HG02763 (cell line): ENCODE measurements at regions not wholly inside any gene's neighbourhood (a gene's known extent, or its start where the extent isn't known, plus 50 kb on each side); places are given as distances from the start of the nearest gene placed in this dataset.
"Not testable (repeated sequence)": the region's sequence is repeated elsewhere in the genome, so short reads cannot be mapped to it uniquely, and the experiment has no call there.

Experiments used
- ATAC-seq: cut with Tn5 transposase; IDR thresholded peaks from one replicate; pipeline ENCODE4 v1.9.1; 2021; ENCODE audit warnings: mild to moderate bottlenecking, moderate library complexity; ENCODE audit not compliant: unreplicated experiment

DNA sequence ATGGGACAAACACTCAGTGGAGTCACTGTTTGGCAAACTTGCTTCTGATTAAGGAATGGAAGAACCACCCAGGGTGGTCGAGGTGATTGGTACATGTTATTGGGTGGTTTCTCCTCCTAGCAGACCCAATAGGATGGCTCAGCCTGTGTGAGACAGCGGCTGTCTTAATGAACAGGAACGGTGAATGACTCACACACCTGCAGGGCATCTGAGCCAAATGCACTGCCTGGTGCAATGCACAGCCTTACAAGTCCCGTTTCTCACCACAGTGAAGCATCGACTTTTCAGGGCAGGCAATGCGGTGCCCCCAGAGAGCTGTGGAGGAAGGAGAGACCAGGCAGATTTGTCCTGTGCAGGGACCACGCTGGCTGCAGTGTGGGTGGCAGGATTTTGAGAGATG, 238.5 kb downstream of the FGF9 start:
- no peak for ATAC-seq

GRCh38 chr13:21910546-21910945, 239.7 kb downstream of the FGF9 start:
- ATAC-seq = no peak

DNA sequence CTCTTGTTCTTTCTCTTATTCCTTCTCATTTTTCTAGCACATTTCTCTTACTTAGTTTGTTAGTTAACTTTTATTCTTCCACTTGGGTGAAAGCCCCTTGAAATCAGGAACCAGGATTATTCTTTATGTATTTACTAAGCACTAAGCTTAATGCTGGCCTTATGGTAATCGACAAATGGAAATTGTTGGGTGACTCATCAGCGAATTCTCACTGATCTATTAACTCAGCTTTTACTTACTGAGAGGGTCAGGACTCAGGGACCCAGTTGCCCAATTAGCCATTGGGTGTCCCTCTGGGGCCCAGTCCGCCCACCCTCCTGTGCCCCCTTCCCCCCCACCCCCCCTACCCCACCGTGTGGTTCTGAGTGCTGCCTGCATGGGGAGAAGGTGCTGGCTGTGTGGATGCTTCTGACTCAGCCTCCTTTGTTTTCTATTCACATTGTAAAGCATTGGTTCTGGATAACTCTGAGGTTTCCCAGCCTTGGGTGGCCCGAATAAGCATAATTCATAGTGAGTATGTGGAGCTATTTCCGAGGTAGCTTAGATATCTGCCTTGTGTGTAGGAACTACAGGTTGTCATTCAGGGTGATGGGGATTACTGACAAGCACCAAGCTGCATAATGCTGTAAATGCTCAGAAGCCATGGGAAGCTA, 240.9 kb downstream of the FGF9 start:
- ATAC-seq = no peak

GRCh38 chr13:21913010-21913409, 242.1 kb downstream of the FGF9 start:
- no peak for ATAC-seq

GRCh38 chr13:21917086-21918015, 246.5 kb downstream of the FGF9 start:
- no peak for ATAC-seq

- not testable (repeated sequence) for ATAC-seq
Observed at GRCh38 chr13:21920802-21921201, 249.9 kb downstream of the FGF9 start.

DNA sequence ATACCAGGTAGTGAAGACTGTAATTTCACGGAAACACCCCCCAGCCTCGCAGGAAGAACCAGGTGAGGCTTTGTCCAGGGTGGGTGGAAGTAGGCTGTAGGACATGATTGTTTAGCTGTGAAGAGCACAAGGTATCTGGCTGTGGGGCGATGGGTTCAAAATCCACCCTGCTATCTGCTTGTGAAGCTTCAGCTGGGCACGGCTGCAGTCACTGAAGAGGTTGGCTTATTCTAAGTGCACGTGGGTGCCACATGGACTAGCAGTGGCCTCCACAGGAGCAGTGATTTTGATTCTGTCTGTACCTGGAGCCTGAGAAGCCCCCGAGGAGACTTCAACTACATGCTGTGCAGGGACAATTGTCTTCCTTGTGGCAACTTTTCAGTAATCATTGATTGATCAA, 254.1 kb downstream of the FGF9 start:
- no peak for ATAC-seq

- ATAC-seq = no peak
Observed at GRCh38 chr13:21925720-21926119, 254.8 kb downstream of the FGF9 start.

DNA sequence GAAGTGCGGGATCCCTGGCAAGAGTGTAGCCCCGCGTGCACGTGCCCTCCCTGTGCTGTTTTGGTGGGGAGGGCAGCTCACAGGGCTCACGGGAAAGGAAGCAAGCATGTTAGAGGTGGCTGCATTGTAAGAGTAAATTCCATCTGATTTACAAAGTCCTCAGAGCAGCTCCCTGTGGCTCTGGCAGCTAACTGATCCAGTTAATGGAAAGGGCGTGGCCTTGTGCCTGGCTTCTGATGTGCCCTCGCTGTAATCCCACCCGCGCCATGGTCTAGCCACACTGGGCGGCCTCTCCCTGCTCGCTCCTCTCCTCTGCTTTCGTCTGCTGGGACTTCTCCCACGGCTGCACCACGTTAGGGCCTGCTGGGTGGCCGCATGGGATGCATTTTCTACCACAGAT, 258.5 kb downstream of the FGF9 start:
- ATAC-seq = no peak

- ATAC-seq = no peak
Observed at GRCh38 chr13:21930536-21930935, 259.7 kb downstream of the FGF9 start.

GRCh38 chr13:21932578-21932977, 261.7 kb downstream of the FGF9 start:
- no peak for ATAC-seq

DNA sequence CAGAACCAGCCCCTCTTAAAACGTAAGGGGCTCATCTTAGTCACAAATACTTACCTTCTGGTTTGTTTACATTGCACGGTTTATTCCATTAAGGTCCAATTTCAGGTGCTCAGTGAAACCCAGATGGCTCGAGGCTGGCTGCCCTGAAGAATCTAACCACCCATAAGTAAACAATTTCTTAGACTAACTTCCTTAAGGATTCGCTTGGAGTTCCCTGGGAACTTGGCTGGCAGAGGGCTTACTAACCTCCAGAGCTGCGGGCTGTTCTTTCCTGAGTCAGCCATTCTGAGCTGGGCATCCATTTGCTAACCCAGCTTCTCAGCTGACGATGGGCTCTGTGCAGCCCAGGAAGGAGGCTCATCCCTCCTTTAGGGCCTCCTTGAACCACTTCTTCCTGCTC, 262.1 kb downstream of the FGF9 start:
- ATAC-seq = no peak

GRCh38 chr13:21934284-21934683, 263.4 kb downstream of the FGF9 start:
- ATAC-seq = no peak

DNA sequence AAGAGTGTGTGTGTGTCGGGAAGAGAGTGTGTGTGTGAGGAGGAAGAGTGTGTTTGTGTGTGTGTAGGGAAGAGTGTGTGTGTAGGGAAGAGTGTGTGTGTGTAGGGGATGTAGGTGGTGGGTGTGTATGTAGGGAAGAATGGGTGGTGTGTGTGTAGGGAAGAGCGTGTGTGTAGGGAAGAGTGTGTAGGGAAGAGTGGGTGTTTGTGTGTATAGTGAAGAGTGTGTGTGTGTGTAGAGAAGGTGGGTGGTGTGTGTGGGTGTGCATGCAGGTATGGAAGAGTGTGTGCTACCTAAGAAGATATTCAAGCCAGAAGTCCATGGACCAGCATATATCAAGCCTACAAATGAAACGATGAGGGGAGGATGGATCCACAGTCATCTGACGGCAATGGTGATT, 265.8 kb downstream of the FGF9 start:
- ATAC-seq = no peak

DNA sequence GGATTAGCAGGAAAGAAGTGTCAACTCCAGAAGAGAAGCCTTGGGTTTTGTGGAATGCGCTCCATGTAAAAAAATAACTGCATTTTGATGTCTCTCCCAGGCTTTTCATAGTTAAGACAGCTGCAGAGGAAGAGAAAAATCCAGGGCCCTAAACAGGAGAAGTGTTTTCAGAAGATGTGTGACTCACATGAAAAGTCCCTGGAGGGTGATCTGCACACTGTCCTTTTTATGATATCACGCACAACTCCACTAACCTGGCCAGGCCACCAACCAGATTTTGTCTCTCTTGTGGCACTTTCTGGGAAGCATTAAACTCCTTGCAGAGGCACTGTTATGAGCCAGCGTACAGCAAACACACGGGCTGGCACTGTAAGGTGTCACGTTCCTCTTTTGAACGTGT, 267.3 kb downstream of the FGF9 start:
- ATAC-seq = no peak

GRCh38 chr13:21938636-21939035, 267.8 kb downstream of the FGF9 start:
- ATAC-seq = no peak

DNA sequence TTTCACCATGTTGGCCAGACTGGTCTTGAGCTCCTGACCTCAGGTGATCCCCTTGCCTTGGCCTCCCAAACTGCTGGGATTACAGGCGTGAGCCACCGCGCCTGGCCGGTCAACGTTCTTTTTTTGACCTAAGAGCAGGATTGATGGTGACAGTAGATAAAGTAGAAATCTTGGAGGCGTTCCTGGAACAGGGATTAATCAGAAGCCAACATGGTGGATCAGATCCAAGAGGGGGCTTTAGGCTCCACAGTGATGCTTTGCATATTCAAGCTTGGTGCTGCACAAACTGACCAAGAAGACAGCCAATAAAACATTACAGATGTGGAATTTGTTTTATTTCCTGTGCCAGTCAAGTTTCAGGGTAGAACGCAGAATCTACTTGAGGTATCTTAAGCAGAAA, 271.2 kb downstream of the FGF9 start:
- ATAC-seq = no peak

DNA sequence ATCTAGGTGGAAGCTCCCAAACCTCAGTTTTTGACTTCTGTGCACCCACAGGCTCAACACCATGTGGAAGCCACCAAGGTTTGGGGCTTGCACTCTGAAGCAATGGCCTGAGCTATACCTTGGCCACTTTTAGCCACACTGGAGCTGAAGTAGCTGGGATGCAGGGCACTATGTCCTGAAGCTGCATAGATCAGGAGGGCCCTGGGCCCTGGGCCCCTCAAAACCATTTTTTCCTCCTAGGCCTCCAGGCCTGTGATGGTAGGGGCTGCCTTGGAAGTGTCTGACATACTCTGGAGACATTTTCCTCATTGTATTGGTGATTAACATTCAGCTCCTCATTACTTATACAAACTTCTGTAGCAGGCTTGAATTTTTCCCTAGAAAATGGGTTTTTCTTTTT, 273.7 kb downstream of the FGF9 start:
- no peak for ATAC-seq

DNA sequence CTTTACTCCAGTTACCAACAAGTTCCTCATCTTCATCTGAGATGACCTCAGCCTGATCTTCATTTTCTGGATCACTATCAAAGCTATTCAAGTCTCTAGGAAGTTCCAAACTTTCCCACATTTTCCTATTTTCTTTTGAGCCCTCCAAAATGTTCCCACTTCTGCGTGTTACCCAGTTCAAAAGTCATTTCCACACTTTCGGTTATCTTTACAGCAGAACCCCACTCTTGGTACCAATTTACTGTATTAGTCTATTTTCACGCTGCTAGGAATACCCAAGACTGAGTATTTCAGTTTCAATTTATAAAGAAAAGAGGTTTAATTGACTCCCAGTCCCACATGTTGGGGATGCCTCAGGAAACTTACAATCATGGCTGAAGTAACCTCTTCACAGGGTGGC, 274.3 kb downstream of the FGF9 start:
- no peak for ATAC-seq

DNA sequence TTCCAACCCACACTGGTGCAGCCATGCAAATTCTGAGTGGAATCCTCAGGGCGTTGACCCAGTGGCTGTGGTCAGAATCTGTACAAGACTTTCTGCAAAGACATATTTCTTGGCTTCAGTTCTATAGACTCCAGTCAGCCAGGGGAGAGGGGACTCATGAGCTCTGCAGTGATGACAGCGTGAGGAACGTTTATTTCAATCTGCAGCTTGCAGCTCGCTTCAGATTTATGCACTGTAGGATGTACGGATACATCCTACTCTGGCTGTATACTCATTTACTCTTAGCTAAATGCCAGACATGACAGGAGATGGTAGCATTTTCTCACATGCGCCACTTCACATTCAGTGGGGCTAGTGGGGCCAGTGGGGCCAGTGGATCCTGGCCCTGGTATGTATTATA, 276.1 kb downstream of the FGF9 start:
- no peak for ATAC-seq

DNA sequence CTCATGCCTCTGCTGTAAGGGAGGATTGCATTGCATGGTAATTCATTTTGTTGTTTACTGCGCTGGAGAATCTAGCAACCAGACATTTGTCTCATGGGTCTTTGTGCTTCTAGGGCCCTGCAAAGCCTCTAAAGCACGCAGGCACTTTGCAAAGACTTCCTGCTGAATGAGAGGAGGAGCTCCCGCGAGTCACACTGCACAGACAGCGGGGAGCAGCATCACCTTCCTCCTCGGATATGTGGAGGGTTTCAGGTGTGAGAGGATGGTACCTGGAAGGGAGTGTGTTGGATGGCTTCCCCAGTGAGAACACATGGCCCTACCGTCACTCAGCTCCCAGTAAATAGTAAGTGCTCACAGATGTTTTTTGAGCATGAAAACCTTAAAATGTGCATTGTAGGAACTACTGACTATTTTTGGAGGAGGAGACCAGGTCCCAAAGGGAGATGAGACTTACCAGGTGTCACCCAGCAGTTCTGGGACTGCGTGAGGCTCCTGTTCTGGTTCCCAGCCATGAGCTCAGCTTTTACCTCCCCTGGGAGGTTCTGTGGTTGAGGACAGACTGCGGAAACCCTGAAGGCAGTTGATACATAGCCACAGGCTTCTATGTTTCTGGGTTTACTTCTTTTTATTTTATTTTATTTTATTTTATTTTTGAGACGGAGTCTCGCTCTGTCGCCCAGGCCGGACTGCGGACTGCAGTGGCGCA, 278.0 kb downstream of the FGF9 start:
- no peak for ATAC-seq
